ENCODE measurements at regions not wholly inside any gene's neighbourhood (a gene's known extent, or its start where the extent isn't known, plus 50 kb on each side); places are given as distances from the start of the nearest gene placed in this dataset.
"Not testable (repeated sequence)": the region's sequence is repeated elsewhere in the genome, so short reads cannot be mapped to it uniquely, and the experiment has no call there.

DNA sequence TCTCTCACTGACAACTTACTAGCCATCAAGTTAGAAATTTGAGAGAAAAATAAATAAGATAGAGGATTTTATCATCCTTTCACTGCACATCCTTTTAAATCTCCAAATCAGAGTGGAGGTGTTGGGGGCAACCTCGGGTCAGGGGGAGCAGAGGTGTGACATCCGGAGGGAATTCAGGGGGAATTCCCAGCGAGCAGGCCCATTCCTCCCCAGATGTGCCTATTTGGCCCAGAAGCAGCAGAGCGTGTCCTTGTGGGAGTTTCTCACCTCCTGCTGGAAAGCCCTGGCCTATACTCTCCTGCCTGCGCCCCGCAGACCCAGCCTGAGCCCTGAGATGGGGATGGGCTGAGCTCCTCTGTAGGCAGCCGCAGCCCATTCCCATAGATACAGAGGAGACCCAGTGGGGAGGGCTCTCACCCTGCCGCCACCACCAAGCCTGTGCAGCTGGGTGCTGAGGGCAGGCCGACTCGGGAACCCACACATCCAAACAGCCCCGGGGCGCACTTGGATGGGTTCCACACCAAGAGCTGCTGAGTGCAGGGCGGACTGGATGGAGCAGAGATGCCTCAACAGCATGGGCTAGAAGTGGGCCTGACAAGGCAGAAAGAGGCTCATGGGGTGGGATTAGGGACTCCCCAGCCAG lies 124.5 kb downstream of the CXCL12 start:
- no peak for DNase-seq
- no peaks in the 10 kb centered on the region for H3K9me3 ChIP-seq (ENCODE audit: control insufficient read depth, low read length)
- H3K36me3 ChIP-seq (ENCODE audit: control insufficient read depth, insufficient read depth, low read length), result no peaks in the 10 kb centered on the region
- H3K4me1 ChIP-seq (ENCODE audit: control insufficient read depth, insufficient read depth, low read length, poor library complexity, severe bottlenecking), result no peaks in the 10 kb centered on the region
- H3K27ac ChIP-seq (ENCODE audit: insufficient read depth, low read length, poor library complexity, severe bottlenecking), result no peak overlapping the region
- H3K4me3 ChIP-seq (ENCODE audit: insufficient read depth, low read depth, low read length, poor library complexity, severe bottlenecking), result no peak overlapping the region
- H3K27me3 ChIP-seq (replicated peaks; ENCODE audit: control insufficient read depth, insufficient read depth, low read length, poor library complexity, severe bottlenecking), result no peaks in the 10 kb centered on the region

GRCh38 chr10:44259090-44259874 lies 125.6 kb downstream of the CXCL12 start:
- H3K27ac ChIP-seq (ENCODE audit: insufficient read depth, low read length, poor library complexity, severe bottlenecking), result no peak overlapping the region
- no peak for DNase-seq
- H3K4me3 ChIP-seq (ENCODE audit: insufficient read depth, low read depth, low read length, poor library complexity, severe bottlenecking), result no peak overlapping the region
- H3K4me1 ChIP-seq (ENCODE audit: control insufficient read depth, insufficient read depth, low read length, poor library complexity, severe bottlenecking), result no peaks in the 10 kb centered on the region
- no peaks in the 10 kb centered on the region for H3K36me3 ChIP-seq (ENCODE audit: control insufficient read depth, insufficient read depth, low read length)
- no peaks in the 10 kb centered on the region for H3K27me3 ChIP-seq (replicated peaks; ENCODE audit: control insufficient read depth, insufficient read depth, low read length, poor library complexity, severe bottlenecking)
- H3K9me3 ChIP-seq (ENCODE audit: control insufficient read depth, low read length), result no peaks in the 10 kb centered on the region

DNA sequence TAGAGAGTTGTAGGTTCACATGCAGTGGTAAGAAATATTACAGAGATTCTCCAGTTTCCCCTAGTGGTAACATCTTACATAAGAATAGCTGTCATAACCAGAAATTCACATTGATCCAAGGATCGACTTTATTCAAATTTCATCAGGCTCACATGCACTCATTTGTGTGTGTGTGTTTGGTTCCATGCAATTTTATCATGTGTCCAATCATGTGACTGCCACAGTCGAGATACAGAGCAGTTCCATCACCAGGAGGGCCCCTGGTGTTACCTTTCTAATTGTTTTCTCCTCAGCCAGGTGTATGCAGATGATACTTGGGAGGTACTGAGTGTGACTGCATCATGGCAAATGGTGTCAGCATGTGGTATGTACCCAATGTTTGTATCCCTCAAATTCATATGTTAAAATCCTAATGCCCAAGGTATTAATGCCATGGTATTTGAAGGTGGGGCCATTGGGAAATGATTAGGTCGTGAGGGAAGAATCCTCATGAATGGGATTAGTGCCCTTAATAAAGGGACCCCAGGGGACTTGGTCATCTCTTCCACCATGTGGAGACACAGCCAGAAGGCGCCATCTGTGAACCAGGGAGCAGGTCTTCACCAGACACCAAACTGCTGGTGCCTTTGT lies 126.3 kb downstream of the CXCL12 start:
- H3K4me3 ChIP-seq (ENCODE audit: insufficient read depth, low read depth, low read length, poor library complexity, severe bottlenecking), result no peak overlapping the region
- no peaks in the 10 kb centered on the region for H3K36me3 ChIP-seq (ENCODE audit: control insufficient read depth, insufficient read depth, low read length)
- no peak overlapping the region for H3K27ac ChIP-seq (ENCODE audit: insufficient read depth, low read length, poor library complexity, severe bottlenecking)
- no peaks in the 10 kb centered on the region for H3K4me1 ChIP-seq (ENCODE audit: control insufficient read depth, insufficient read depth, low read length, poor library complexity, severe bottlenecking)
- DNase-seq, result no peak
- H3K27me3 ChIP-seq (replicated peaks; ENCODE audit: control insufficient read depth, insufficient read depth, low read length, poor library complexity, severe bottlenecking), result no peaks in the 10 kb centered on the region
- no peaks in the 10 kb centered on the region for H3K9me3 ChIP-seq (ENCODE audit: control insufficient read depth, low read length)

- Histone ChIP-seq H3K27ac (ENCODE audit: insufficient read depth, low read length, poor library complexity, severe bottlenecking) (no peak overlapping the region), H3K4me1 (ENCODE audit: control insufficient read depth, insufficient read depth, low read length, poor library complexity, severe bottlenecking) (no peaks in the 10 kb centered on the region), H3K4me3 (ENCODE audit: insufficient read depth, low read depth, low read length, poor library complexity, severe bottlenecking) (no peak overlapping the region), H3K9me3 (ENCODE audit: control insufficient read depth, low read length) (no peaks in the 10 kb centered on the region), H3K36me3 (ENCODE audit: control insufficient read depth, insufficient read depth, low read length) (no peaks in the 10 kb centered on the region), H3K27me3 (replicated peaks; ENCODE audit: control insufficient read depth, insufficient read depth, low read length, poor library complexity, severe bottlenecking) (no peaks in the 10 kb centered on the region)
- DNase-seq, result no peak
Observed at GRCh38 chr10:44258019-44258418, 126.9 kb downstream of the CXCL12 start.

DNA sequence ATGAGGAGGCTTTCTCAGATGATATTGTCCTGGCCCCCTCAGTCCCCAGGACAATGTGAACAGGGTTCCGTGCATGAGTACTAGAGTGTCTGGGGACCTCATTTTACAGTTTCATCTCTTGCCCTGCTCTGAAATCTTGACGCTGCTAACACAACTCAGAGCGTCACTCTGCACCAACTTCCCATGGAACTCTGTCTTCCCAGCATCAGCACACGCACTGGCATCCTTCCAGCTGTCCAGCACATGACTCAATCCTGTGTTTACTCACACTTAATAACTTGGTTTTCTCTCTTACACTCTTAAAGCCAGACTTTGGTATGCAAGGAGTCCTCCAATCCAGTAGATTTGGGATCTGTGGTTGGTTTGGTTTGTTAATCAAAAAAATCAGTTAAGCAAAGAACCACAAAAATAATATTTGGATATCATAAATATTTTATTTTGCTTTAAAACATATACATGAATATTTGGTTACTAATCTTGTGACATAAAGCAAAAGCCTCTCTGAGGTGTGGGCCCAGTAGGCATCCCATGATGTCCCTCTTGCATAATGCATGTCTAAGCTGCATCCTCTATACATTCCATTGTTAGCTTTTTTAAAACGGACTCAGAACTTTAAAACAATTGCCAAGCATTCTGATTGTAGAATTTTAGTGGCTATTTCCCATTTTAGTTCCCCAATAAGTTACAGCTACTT lies 131.0 kb downstream of the CXCL12 start:
- H3K9me3 ChIP-seq (ENCODE audit: control insufficient read depth, low read length), result no peaks in the 10 kb centered on the region
- DNase-seq, result no peak
- H3K36me3 ChIP-seq (ENCODE audit: control insufficient read depth, insufficient read depth, low read length), result no peaks in the 10 kb centered on the region
- no peaks in the 10 kb centered on the region for H3K4me1 ChIP-seq (ENCODE audit: control insufficient read depth, insufficient read depth, low read length, poor library complexity, severe bottlenecking)
- H3K27me3 ChIP-seq (replicated peaks; ENCODE audit: control insufficient read depth, insufficient read depth, low read length, poor library complexity, severe bottlenecking), result no peaks in the 10 kb centered on the region
- H3K27ac ChIP-seq (ENCODE audit: insufficient read depth, low read length, poor library complexity, severe bottlenecking), result no peak overlapping the region
- H3K4me3 ChIP-seq (ENCODE audit: insufficient read depth, low read depth, low read length, poor library complexity, severe bottlenecking), result no peak overlapping the region

- DNase-seq; H3K4me1 ChIP-seq (ENCODE audit: control insufficient read depth, insufficient read depth, low read length, poor library complexity, severe bottlenecking); H3K27me3 ChIP-seq (replicated peaks; ENCODE audit: control insufficient read depth, insufficient read depth, low read length, poor library complexity, severe bottlenecking); H3K27ac ChIP-seq (ENCODE audit: insufficient read depth, low read length, poor library complexity, severe bottlenecking); H3K4me3 ChIP-seq (ENCODE audit: insufficient read depth, low read depth, low read length, poor library complexity, severe bottlenecking); H3K36me3 ChIP-seq (ENCODE audit: control insufficient read depth, insufficient read depth, low read length); H3K9me3 ChIP-seq (ENCODE audit: control insufficient read depth, low read length): not testable (repeated sequence)
Observed at GRCh38 chr10:44252631-44253030, 132.3 kb downstream of the CXCL12 start.

DNA sequence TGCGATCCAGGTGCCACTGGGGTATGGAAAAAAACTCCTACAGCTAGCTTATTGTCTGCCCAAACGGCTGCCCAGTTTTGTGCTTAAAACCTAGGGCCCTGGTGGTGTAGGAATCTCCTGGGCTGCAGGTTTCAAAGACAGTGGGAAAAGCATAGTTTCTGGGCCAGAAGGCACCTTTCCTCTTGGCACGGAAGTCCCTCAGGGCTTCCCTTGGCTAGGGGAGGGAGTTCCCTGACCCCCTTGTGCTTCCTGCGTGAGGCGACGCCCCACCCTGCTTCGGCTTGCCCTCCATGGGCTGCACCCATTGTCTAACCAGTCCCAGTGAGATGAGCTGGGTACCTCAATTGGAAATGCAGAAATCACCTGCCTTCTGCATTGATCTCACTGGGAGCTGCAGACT lies 135.0 kb downstream of the CXCL12 start:
- H3K4me1 ChIP-seq (ENCODE audit: control insufficient read depth, insufficient read depth, low read length, poor library complexity, severe bottlenecking), result not testable (repeated sequence)

GRCh38 chr10:44249490-44249889 lies 135.4 kb downstream of the CXCL12 start:
- Histone ChIP-seq H3K36me3 (ENCODE audit: control insufficient read depth, insufficient read depth, low read length) (no peaks in the 10 kb centered on the region), H3K9me3 (ENCODE audit: control insufficient read depth, low read length) (no peaks in the 10 kb centered on the region), H3K27me3 (replicated peaks; ENCODE audit: control insufficient read depth, insufficient read depth, low read length, poor library complexity, severe bottlenecking) (no peaks in the 10 kb centered on the region), H3K27ac (ENCODE audit: insufficient read depth, low read length, poor library complexity, severe bottlenecking) (no peak overlapping the region), H3K4me3 (ENCODE audit: insufficient read depth, low read depth, low read length, poor library complexity, severe bottlenecking) (no peak overlapping the region), H3K4me1 (ENCODE audit: control insufficient read depth, insufficient read depth, low read length, poor library complexity, severe bottlenecking) (no peaks in the 10 kb centered on the region)
- no peak for DNase-seq

More for the DNA sequence above, 135.0 kb downstream of the CXCL12 start:
- not testable (repeated sequence) for H3K4me3 ChIP-seq (ENCODE audit: insufficient read depth, low read depth, low read length, poor library complexity, severe bottlenecking); H3K36me3 ChIP-seq (ENCODE audit: control insufficient read depth, insufficient read depth, low read length); DNase-seq; H3K27me3 ChIP-seq (replicated peaks; ENCODE audit: control insufficient read depth, insufficient read depth, low read length, poor library complexity, severe bottlenecking); H3K9me3 ChIP-seq (ENCODE audit: control insufficient read depth, low read length); H3K27ac ChIP-seq (ENCODE audit: insufficient read depth, low read length, poor library complexity, severe bottlenecking)

DNA sequence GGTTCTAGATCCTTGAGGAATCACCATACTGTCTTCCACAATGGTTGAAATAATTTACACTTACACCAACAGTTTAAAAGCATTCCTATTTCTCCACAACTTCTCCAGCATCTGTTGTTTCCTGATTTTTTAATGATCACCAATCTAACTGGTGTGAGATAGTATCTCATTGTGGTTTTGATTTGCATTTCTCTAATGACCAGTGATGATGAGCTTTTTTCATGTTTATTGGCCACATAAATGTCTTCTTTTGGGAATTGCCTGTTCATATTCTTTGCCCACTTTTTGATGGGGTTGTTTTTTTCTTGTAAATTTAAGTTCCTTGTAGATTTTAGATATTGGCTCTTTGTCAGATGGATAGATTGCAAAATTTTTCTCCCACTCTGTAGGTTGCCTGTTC lies 138.2 kb downstream of the CXCL12 start:
- H3K27me3 ChIP-seq (replicated peaks; ENCODE audit: control insufficient read depth, insufficient read depth, low read length, poor library complexity, severe bottlenecking); H3K4me1 ChIP-seq (ENCODE audit: control insufficient read depth, insufficient read depth, low read length, poor library complexity, severe bottlenecking); H3K27ac ChIP-seq (ENCODE audit: insufficient read depth, low read length, poor library complexity, severe bottlenecking); H3K4me3 ChIP-seq (ENCODE audit: insufficient read depth, low read depth, low read length, poor library complexity, severe bottlenecking); H3K9me3 ChIP-seq (ENCODE audit: control insufficient read depth, low read length); H3K36me3 ChIP-seq (ENCODE audit: control insufficient read depth, insufficient read depth, low read length); DNase-seq: not testable (repeated sequence)

DNA sequence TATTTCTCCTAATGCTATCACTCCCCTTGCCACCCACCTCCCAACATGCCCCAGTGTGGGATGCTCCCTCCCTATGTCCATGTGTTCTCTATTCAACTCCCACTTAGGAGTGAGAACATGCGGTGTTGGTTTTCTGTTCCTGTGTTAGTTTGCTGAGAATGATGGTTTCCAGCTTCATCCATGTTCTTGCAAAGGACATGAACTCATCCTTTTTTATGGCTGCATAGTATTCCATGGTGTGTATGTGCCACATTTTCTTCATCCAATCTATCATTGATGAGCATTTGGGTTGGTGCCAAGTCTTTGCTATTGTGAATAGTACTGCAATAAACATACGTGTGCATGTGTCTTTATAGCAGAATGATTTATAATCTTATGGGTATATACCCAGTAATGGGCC lies 138.6 kb downstream of the CXCL12 start:
- H3K4me3 ChIP-seq (ENCODE audit: insufficient read depth, low read depth, low read length, poor library complexity, severe bottlenecking); H3K4me1 ChIP-seq (ENCODE audit: control insufficient read depth, insufficient read depth, low read length, poor library complexity, severe bottlenecking); H3K27ac ChIP-seq (ENCODE audit: insufficient read depth, low read length, poor library complexity, severe bottlenecking); H3K27me3 ChIP-seq (replicated peaks; ENCODE audit: control insufficient read depth, insufficient read depth, low read length, poor library complexity, severe bottlenecking); DNase-seq; H3K9me3 ChIP-seq (ENCODE audit: control insufficient read depth, low read length); H3K36me3 ChIP-seq (ENCODE audit: control insufficient read depth, insufficient read depth, low read length): not testable (repeated sequence)
